ENCODE measurements at regions not wholly inside any gene's neighbourhood (a gene's known extent, or its start where the extent isn't known, plus 50 kb on each side); places are given as distances from the start of the nearest gene placed in this dataset.

DNA sequence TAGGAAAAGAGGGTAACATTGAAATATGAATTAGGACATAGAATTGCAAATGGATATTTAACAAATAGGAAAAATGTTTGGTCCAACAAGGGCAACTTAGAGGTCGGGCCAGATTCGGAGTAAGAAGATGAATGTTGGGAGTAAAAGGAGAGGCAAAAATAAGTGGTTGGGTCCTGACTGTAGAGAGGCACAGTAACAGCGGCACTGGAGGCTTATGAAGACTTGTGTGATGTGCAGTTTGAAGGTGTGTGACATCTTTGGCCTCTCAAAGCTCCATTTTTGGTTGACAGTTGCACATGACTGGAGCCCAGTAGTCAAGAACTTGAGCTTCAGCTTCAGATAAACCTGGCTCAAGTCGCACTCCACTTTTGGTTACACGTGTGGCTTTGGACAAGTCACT is 109.9 kb upstream of the PAXBP1 start:
- no peak for DNase-seq

DNA sequence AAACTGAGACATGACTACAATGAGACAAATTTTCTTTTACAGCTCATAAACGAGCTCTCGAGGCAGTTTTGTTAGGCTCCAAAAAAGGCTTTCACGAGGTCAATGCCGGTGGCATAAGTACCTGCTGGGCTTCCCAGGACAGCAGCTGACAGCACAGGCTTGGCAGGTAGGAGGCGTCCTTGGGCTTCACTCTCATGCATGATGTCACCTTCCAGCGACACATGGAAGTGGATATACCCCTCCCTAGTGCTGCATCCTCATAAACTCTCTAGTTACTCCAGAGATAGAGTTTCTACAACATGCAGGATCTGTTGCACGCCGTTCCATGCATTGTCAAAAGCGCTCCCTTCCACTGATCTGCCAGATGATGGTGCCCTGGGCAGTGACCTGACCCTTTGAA is 112.5 kb upstream of the PAXBP1 start:
- DNase-seq = no peak

DNA sequence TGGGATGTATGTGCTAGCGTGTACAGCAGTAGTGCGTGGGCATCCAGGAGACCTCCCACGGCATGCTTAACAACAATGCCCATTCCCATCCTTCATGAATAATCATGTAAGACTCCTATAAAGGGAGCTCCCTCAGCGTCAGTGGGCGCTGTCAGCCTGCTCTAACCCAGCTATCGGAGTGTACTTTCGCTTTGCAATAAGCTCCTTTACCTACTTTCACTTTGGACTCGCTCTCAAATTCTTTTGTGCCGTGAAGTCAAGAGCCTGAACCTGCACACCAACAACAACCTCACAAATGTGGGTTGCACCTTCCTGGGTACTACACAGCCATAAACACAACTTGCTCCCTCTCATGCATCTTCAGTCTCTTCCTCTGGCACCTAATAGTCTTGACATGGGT is 114.8 kb upstream of the PAXBP1 start:
- no peak for DNase-seq

DNA sequence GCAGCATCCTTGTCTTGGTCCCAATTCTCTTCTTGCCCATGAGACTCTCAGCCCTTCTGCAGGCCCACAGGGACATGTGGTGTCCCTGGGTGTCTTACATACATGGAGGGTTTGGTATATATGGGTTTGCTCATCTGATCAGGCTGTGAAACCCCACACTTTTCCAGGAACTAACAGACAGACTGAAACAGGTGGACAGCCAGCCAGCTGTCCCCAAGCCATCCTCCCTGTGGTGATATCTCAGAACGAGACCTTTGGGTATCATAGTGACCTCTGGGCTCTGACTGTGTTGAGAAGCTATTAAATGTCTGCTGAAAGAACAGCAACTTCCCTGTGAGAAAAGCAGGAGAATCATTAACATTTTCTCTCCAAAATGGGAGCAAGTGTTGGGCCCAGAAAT is 115.5 kb upstream of the PAXBP1 start:
- DNase-seq = no peak

DNA sequence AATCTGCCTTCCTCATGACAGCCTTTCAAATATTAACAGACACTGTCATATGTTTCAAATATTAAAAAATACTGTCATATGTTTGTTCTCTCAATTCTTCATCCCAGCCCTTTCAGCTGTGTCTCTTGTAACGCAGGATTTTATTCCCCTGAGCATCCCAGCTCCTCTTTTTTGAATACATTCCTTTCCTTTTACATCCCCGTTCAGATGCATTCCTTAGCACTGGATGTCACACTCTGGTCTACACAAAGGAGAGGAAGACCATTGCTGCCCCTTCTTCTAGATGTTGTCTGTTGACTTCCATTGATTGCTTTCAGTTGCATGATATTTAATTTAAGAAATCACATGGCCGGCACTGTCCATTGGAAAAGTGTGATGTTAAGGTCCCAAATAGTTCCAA is 117.4 kb upstream of the PAXBP1 start:
- no peak for DNase-seq

DNA sequence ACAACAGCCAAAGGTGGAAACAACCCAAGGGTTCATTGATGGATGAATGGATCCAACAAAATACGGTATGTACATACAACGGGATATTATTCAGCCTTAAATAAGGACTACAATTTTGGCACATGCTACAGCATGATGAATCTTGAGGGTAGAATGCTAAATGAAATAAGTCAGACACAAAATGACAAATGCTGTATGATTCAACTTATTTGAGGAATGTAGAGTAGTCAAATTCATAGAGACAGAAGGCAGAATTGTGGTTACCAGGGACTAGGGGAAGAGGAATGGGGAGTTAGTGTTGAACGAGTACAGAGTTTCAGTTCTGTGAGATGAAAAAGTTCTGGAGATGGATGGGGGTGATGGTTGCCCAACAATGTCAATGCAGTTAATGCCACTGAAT is 118.0 kb upstream of the PAXBP1 start:
- DNase-seq = no peak

DNA sequence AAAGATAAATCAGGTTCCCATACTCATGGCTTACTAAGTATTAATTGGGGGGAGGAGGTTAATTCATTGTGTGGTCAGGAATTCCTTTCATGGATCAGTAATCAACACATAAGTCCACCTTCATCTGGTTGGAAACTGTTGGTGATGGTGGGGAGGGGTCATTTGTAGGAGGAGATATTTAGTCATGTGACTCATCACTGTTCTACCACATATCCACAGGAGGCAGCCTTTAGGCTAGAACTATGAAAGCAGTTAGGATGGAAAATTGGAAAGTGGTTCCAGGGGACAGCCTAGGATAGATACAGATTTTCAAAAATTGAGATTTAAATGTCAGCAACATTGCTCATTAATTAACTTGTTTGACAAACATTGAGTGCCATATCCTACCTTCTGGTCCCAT is 122.8 kb upstream of the PAXBP1 start:
- DNase-seq = no peak

DNA sequence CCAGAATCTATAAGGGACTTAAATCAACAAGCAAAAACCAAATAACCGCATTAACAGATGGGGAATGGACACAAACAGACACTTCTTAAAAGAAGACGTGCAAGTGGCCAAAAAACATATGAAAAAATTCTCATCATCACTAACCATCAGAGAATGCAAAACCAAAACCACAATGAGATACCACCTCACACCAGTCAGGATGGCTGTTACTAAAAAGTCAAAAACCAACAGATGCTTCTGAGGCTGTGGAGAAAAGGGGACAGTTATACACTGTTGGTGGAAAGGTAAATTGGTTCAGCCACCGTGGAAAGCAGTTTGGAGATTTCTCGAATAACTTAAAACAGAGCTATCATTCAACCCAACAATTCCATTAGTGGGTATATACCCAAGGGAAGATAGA is 124.9 kb upstream of the OLIG2 start:
- no peak for DNase-seq

DNA sequence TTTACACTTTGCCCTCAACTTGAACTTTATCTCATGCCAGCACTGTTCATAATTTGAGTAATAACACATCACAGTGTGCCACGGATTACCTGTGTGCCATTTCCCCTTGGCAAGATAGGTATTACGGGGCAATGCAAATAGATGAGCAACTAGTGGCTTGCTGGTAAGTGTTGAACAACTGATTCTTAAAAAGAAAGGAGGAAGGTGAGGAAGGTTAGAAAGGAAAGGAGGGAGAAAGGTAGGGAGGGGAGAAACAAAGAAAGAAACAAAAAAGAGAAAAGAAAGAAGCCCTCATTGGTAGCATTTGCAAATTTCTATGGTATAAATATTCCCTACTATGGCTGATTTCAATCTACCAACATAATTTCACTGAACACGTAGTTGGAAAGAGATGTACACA is 118.2 kb upstream of the OLIG2 start:
- no peak for DNase-seq

DNA sequence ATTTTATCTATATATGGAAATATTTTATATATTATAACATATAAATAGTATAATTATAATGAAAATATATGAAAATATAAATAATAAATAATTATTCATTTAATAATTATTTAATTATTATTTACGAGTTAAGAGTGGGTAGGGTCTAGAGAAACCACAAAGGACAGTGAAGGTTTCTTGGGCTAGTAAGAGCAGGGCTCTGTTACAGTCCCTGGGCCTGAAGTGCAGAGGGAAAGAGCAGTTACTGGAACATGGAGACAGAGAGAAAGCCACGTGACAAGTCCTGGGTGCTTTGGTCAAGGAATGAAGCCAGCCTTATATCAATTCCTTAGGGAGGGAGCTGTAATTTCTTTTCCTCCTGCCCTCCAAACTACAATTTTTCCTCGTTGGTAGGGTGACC is 117.2 kb upstream of the OLIG2 start:
- DNase-seq = no peak

DNA sequence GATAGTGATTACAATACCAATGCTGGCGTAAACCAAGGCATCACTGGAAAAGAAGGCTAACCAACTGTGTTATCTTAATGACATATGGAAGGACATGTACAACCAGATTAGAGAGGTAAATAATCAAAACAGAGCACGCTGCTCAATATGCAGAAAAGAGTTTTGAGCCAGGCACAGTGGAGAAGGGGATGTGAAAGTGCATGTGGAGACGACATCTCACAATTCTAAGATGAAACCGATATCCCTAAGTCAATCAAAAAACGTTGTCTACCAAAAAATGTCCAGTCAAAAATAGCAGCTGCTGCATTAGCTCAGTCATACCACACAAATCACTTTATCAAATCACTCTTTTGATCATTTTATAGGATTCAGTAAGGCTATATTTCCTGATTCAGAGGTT is 116.3 kb upstream of the OLIG2 start:
- no peak for DNase-seq

DNA sequence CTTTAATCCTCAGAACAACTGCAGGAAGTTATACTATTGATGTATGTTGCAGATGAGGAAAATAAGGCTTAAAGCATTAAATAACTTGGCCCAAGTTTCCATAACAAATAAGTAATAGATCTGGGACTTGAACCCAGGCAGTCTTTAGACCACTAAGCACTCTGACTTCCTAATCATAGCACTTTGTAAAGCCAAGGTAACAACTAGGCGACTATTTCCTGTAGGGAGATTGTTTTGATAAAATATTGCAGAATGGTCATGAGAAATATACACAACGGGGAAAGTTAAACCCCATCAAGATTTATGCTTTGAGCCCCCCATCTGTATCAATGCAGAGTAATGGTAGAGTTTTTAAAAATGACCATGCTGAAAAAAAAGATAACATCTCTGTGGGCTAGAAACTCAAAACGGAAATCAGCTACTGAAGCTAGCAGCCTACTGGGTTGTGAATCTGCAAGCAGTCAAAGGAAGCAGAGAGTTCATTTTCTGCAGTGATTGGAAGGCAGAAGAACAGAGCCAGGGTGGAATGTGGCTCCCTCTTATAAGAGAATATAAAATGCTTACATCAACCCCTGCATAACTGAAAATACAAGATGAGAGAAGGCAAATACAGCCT is 111.2 kb upstream of the OLIG2 start:
- DNase-seq = no peak

DNA sequence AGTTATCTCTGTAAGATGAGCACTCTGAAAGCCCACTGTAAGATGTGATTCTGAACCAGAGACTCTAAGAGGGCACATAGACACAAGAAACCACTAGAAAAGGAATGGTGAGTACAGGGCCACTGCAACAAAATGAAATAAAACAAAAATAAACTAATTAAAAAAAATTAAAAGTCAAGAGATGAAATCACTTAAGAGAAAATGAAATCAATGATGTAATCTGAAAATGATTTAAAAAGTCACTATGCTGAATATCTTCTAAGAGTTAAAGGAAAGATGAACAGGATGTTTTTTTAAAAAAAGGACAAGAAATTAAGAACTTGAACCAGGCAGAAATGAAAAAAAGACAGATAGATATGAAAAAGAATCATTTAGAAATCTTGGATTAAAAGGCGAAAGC is 110.6 kb upstream of the OLIG2 start:
- DNase-seq = no peak

DNA sequence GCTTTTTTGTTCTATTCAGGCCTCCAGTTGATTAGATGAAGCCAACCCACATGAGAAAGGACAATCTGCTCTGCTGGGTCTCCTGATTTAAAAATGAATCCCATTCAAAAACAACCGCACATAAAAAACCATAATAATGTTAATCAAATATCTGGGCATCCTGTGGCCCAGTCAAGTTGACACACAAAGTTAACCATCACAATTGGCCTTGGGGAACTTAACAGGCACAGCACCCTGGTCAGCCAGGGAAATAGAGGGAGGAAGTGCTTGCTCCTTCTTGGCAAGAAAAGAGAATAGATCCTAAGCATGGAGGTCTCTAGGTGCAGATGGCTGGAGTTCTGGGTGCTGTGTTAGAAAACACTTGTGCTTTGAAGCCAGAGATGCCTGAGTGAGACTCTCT is 109.6 kb upstream of the OLIG2 start:
- no peak for DNase-seq

DNA sequence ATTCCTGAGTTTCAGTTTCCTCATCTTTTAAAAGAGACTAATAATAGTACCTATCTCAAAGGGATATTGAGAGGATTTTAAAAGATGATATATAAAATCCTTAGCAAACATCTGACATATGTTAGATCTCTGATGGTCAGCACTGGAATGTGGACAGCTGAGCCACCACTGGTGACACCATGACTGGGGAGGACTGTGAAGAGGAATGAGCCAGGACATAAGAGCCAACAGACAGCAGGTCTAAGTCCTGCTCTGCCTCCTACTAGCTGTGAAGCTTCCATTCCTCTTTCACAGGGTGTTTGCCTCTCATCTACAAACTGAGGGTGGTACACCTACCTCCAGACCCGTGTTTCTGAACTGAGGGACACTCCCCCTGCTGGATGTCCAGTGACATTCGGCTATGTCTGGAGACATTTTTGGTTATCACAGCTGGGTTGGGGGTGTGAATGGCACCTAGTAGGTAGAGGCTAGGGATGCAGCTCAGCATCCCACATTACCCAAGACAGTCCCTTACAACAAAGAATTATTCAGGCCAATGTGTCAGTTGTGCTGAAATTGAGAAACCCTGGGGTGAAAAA is 109.1 kb upstream of the OLIG2 start:
- no peak for DNase-seq

DNA sequence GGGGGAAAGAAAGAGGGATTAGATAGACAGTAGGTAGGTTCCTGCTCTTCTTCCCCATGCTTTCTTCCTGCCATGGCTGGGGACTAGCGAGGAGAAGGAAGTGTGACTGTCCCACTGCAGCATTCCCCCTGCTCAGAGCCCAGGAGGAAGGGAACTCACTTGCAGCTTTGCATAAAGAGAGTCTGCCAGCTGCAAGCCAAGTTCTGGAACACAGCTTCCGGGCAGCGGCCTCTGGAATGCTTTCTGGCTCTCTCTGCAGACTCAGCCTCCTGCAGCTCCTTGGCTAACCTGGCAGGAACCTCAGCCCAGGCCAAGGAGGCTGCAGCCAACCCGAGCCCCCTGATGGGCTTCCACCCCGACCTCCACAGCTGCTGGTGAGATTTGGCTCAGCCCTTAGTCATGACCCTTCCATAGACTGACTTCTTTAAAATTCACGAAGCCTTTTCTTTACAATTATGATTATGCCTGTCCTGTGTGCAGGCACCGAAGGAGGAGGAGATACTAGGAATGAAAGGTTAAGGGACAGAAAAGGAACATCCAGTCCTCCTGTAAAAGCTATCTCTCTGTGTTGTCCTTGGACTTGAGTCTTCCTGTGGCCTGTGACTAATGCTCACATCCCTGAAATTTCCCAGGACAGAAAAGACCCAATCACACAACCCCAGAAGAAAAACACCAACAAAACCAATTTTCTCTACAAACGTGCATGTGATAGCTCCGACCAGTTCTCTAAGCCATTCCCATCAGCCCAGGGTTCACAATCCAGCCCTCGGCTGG is 108.2 kb upstream of the OLIG2 start:
- DNase-seq = peak in 24 of 51 donors; percentile 3 to 49 (median 24)

DNA sequence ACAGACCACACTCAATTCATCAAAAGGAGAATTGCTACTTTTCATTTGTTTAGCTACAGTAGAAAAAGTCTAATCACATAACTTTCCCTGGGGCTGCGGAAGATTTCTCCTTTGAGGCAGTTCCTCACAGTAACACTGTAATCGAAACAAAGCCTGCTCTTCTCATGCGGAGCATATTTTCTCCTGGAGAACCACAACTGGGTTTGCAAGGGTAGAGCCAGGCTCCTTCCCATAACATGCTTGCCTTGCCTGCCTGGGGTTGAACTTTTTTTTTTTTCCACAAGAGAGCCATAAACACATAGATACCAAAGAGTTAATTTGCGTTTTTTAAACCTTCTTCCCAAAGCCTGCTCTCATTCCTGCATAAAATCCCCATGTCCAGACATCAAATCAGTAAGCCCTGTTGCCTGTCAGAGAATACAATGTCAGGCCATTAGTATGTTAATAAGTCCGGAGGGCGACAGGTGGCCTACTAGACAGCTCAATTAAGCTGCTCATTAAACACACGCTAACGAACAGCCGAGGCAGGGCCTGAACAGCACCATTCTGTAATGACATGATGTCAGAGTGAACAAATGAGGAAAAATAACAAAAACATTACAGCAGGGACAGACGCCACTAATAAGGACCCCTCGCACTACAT is 107.1 kb upstream of the OLIG2 start:
- no peak for DNase-seq

DNA sequence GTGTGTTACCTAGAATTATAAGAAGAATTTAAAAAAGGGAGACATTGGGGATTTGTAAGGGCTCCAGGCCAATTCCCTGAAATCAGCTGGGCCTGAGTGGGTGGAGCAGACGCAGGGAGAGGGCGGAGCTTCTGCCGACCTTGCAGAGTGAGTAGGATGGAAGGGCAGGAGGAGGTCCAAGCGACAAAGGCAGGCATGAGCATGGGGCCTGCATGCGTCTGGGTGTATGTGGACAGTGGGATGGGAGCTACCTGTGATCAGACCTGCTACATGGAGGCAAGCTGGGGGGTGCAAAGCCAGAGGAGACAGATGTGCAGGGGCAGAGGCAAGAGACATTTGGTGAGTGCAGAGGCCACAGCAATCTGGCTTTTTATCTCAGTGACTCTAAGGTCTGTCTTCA is 105.3 kb upstream of the OLIG2 start:
- DNase-seq = no peak

DNA sequence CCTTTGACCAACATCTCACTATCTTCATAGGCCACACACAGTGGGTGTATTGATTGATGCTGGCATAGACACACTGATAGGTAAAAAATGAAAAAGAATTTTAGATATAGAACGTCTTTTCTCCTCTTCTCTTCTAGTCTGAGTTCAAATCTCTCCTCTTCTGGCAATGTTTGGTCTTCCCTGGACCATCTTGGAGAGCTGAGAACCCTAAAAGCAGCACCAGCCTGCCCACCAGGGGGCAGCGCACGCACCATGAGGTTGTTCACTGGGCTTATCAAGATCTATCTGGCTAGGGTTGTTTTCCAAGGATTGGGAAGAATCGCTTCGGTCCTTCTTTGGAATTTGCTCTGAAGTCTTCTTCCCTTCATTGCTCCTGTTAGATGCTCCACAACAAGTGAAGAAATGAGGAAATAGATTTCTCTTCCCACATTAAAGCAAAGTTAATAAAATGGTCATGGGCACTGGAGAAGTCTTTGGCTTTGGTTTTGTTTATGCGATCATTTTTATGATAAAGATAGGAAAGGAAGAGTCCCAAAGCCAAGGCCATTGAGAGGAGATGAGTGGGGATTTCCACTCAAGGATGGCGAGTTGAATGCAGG is 104.0 kb upstream of the OLIG2 start:
- DNase-seq = peak in 5 of 51 donors; percentile 0 to 20 (median 3)

DNA sequence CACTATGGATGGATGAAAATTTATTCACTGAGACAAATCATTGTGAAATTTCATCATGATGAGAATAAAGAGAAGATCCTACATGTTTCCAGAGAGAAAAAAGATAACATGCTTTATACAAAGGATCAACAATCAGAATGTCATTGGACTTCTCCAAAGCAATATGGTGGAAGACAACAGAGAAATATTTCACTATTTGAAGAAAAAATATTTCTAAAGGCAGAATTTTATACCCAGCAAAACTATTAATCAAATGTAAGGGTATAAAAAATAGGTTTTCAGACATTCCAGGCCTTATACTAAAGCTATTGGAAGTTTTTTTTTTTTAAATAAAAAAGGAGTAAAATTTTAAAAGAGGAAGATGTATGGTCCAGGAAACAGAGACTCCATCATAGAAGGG is 100.6 kb upstream of the OLIG2 start:
- no peak for DNase-seq

DNA sequence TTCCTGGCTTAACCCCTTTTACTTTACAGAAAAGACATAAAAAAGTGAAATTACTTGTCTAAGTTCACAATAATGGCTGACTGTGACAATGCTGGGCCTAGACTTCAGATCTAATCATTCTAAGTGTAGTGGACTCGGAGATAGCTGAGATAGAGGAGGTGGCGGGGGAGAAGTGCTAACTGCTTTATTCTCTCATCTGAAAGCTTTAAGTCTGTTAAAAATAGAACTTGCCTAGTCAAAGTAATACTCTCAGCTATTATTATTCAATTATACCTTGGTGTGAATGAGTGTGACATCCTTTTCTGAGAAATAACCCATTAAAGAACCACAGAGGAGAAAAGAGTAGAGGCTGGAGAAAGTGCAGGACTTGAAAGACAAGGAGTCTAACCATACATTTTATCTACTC is 96.1 kb upstream of the OLIG2 start:
- DNase-seq = no peak

DNA sequence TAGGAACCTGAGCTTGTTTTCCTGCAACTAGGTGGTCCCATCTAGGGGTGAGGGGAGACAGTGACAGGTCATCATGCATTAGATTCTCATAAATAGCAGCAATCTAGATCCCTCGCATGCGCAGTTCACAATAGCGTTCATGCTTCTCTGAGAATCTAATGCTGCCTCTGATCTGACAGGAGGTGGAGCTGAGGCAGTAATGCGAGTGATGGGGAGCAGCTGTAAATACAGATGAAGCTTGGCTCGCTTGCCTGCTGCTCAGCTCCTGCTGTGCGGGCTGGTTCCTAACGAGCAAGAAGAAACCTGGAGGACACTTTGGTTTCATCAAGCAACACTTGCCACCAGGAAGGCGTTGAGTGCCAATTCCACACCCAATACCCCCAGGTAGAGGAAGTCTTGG is 95.1 kb upstream of the OLIG2 start:
- no peak for DNase-seq

Measured in hypothalamus (tissue), 51 donors.